HG03378 (cell line): ENCODE measurements at regions not wholly inside any gene's neighbourhood (a gene's known extent, or its start where the extent isn't known, plus 50 kb on each side); places are given as distances from the start of the nearest gene placed in this dataset.

Experiments
- ATAC-seq: cut with Tn5 transposase; IDR thresholded peaks from one replicate; pipeline ENCODE4 v1.9.1; 2021; ENCODE audit warnings: mild to moderate bottlenecking, moderate library complexity; ENCODE audit not compliant: unreplicated experiment

- no peak for ATAC-seq
Observed at GRCh38 chr6:43911354-43912115, 141.5 kb downstream of the VEGFA start.

GRCh38 chr6:43910638-43911353 lies 140.8 kb downstream of the VEGFA start:
- ATAC-seq = no peak

- no peak for ATAC-seq
Observed at GRCh38 chr6:43910149-43910637, 140.2 kb downstream of the VEGFA start.

GRCh38 chr6:43909474-43910148 lies 139.6 kb downstream of the VEGFA start:
- no peak for ATAC-seq

- ATAC-seq = no peak
Observed at GRCh38 chr6:43907789-43908472, 137.9 kb downstream of the VEGFA start.

GRCh38 chr6:43907312-43907711 lies 137.3 kb downstream of the VEGFA start:
- ATAC-seq = no peak

- ATAC-seq = no peak
Observed at GRCh38 chr6:43904311-43905123, 134.5 kb downstream of the VEGFA start.

GRCh38 chr6:43903739-43904290 lies 133.8 kb downstream of the VEGFA start:
- ATAC-seq = no peak

GRCh38 chr6:43901733-43902230 lies 131.8 kb downstream of the VEGFA start:
- ATAC-seq = no peak

GRCh38 chr6:43900916-43901732 lies 131.1 kb downstream of the VEGFA start:
- ATAC-seq = no peak

GRCh38 chr6:43900560-43900915 lies 130.5 kb downstream of the VEGFA start:
- no peak for ATAC-seq

GRCh38 chr6:43899830-43900229 lies 129.8 kb downstream of the VEGFA start:
- ATAC-seq = no peak

GRCh38 chr6:43898358-43899131 lies 128.5 kb downstream of the VEGFA start:
- no peak for ATAC-seq

GRCh38 chr6:43897571-43898302 lies 127.7 kb downstream of the VEGFA start:
- no peak for ATAC-seq

GRCh38 chr6:43896329-43897255 lies 126.6 kb downstream of the VEGFA start:
- no peak for ATAC-seq

GRCh38 chr6:43895656-43896328 lies 125.8 kb downstream of the VEGFA start:
- no peak for ATAC-seq
